ENCODE measurements at regions not wholly inside any gene's neighbourhood (a gene's known extent, or its start where the extent isn't known, plus 50 kb on each side); places are given as distances from the start of the nearest gene placed in this dataset.
"Not testable (repeated sequence)": the region's sequence is repeated elsewhere in the genome, so short reads cannot be mapped to it uniquely, and the experiment has no call there.

DNA sequence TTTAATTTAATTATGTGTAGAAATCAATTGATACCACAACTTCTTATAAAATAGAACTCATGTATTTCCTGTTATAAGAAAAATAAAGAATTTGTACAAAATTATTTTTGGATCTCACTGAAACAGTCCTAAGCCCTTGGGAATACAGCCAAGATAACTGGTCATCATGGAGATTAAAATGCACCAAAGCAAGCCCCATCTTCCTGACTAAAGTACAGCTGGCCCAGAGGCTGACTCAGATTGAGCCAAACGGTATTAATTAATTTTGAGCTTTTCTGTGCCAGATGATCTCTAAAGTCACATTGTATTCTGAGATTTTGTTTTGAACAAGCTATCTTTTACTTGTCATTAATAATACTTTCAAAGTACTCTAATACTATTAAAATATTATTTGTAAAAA is 978.5 kb downstream of the TBC1D32 start:
- DNase-seq (ENCODE audit: low read depth) = no peak

DNA sequence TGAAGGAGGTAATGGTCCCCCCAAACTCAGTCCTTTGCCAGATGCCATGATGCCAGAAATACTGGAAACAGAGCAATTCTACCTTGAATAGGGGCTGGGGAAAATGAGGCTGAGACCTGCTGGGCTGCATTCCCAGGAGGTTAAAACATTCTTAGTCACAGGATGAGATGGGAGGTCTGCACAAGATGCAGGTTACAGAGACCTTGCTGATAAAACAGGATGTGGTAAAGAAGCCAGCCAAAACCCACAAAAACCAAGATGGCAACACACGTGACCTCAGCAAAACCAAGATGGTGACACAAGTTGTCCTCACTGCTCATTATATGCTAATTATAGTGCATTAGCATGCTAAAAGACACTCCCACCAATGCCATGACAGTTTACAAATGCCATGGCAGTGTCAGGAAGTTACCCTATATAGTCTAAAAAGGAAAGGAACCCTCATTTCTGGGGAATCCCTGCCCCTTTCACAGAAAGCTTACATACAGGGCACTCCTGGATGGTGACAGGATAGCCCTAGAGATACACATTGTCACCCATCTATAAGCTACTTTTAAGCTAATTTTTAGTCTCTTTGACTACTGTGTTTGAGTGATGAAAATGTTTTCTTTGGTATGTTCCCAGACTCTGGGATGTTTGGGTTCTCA is 979.7 kb downstream of the TBC1D32 start:
- no peak for DNase-seq (ENCODE audit: low read depth)

DNA sequence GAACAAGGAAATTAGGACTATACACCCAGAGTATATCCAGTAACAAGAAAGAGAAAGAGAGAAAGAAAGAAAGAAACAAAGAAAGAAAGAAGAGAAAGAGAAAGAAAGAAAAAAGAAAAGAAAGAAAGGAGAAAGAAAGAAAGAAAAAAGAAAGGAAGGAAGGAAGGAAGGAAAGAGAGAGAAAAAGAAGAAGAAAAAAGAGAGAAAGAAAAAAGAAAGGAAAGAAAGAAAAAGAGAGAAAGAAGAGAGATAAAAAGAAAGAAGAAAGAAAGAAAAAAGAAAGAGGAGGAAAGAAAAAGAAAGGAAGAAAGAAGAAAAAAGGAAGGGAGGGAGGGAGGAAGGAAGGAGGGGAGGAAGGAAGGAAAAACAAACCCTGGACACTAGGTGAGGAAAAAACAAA is 981.8 kb downstream of the TBC1D32 start:
- DNase-seq (ENCODE audit: low read depth) = no peak

DNA sequence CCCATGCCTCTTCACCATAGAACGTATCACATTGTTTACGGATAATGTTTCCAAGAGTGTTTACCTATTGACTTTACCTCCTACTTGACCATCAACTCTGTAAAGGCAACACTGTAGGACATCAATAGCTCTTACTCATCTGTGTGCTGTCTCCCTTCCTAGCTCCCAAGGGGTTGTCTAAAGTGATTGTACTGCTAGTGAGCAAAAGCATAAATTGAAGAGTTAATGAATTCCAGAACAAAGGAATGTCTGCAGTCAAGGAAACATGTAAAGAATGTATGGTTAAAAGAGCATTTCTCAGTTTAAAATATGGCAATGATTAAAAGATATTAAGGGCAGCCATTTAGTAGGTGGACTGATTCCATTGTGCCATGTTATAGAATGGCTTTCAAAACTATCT is 985.4 kb downstream of the TBC1D32 start:
- DNase-seq (ENCODE audit: low read depth) = no peak

DNA sequence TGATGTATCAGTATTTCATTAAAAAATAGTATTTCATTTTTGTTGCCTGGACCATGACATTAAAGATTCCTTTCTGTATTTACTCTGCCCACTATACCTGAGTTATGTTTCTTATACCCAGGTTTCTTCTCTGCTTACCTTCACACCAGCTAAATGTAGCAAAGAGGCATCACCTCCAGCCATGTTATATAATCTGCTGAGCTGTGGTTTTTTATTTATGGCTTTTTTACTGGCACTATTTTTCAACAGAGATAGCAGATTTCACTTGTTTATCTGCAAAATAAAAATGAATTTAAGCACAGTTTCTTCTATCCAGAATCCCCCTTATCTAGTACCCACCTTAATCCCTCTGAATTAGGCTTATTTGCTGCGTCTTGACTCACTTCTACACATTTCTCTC is 979.0 kb upstream of the MAN1A1 start:
- DNase-seq (ENCODE audit: low read depth) = no peak

DNA sequence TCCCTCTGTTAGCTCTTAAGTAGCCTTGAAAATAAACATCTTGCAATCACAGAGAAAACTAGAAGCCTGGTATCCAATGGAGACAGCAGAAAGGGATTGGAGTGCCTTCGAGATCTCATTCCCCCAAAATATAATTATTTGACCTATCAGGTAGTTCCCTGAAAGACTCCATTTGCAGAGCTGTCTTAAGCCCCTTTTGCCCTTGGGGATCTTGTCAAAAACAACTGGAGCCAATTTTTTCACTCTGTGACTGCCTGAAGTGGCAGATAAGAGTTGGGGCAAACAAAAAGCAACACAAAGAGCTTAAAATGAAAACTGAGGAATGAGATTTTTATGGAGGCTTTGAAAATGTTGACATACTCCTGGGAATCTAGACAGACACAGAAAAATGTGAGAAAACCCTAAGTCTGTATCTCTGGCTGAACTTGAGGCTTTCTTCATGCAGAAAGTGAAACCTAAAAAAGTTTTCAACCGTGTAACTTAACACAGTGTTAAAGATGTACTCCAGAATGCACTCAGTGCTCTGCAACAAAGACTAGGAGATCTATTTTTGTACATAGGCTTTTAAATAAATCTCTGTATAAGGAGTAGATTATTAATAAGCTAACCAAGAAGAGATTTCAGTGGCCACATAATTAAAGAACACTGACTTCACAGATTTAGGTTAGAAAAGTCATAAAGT is 971.1 kb upstream of the MAN1A1 start:
- no peak for DNase-seq (ENCODE audit: low read depth)

DNA sequence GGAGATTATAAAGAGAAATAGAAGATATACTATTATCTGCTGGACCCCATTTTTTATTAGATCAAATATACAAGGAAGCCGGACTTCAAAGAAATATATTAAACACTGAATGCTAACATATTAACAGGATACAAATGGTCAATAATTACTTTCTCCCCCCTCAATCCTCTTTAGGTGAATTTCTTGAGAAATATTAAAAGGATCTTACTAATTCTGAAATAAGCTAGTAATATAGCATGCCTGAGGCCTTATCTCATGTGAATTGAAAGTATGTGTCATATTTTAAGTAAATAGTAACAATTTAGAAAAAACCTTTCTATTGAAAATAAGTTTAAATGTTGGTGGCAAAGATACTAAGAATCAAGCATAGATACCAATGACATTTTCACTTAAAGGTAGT is 954.7 kb upstream of the MAN1A1 start:
- DNase-seq (ENCODE audit: low read depth) = no peak

DNA sequence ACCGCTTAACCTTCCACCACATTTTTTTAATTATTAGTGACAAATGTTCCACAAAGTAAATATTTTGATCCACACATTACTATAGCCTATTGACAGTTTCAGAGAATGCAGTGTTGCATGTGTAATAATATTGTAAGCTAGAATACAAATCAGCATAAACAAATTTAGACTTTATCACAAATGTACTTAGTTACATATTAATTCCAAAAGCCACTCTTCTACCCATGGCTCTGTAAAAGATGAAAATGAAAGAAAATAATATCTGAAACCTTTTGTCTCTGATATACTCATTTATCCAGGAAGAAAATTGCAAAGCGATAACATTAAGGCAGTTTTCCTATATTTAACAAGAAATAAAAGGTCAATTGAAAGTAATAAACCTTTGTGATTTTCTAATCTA is 954.0 kb upstream of the MAN1A1 start:
- no peak for DNase-seq (ENCODE audit: low read depth)

DNA sequence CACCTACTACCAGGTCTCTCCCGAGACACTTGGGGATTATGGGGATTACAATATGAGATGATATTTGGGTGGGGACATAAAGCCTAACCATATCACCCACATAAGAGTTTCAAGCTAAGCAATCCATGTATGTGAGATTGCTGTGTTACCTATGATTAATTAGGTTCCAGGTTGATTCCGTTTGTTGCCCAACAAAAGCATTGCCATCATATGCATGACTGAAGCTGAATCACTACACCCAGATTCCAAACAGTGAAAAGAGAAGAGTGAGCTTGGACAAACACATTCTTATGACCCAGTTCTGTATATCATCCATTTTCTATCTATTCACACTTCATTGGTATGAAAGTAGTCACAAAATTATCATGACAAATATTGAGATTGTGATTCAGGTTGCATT is 952.5 kb upstream of the MAN1A1 start:
- DNase-seq (ENCODE audit: low read depth) = no peak

DNA sequence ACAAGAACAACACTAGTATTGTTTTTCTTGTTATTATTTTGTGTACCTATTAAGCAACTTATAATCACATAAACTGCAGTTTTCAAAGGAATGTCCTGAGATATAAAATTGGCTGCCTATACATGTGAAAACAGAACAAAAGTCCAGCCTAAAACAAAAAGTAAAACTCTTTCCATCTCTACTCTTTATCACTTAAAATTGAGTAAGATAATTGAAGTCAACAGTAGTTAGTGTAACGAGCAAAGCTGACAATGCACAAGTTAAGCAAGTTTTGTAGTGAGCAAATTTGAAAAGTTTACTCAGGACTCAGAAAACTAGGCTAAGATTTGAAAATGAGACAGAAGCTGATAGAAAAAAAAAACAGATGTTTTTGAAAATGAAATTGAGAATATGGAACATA is 941.4 kb upstream of the MAN1A1 start:
- DNase-seq (ENCODE audit: low read depth) = no peak

DNA sequence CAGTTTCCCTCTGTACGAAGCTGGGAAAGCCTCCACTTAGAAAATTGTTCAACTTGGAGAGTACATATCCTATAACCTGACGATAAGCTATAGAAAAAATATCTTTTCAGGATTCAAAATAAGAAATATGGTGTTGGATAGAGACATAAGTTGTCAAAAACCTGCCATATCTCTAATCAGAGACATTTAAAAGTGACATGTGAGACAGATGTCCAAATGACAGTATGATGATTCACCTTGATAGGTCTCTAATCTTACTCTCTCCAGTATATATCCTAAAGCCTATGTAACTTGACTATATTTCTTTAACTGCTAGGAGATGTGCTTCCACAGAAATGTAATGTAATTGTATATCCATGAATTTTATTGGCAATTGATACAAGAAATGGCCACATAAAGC is 932.4 kb upstream of the MAN1A1 start:
- DNase-seq (ENCODE audit: low read depth) = no peak

DNA sequence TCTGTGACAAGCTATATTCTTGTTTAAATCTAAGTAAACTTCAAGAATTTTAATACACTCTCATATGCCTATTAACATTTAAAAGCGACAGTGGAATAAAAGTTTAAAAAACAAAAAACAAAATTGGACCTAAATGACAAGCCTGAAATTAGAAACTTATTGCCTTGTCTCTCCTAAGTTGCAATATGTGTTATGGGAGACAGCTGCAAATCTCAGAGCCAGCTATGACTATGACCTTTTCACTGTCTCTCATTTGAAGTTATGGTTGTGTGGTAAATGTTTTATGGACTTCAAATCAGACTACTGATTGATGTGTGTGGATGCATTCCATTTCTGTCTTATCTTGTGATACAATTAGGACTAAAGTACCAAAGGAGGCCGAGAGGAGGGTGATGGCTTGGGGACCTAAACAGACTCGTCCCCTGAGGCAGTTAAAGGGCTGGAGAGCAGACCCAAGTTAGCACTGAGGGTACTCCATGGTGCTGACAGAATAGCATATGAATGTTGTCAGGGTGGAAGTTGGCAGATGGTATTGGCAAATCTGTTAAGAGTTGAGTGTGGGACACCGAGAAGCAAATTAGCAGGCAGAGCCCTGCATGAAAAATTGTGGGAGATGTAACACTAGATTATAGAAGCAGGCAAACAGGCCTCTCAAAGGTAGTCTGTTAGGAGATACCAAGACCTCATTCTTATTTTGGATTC is 930.1 kb upstream of the MAN1A1 start:
- DNase-seq (ENCODE audit: low read depth) = no peak

DNA sequence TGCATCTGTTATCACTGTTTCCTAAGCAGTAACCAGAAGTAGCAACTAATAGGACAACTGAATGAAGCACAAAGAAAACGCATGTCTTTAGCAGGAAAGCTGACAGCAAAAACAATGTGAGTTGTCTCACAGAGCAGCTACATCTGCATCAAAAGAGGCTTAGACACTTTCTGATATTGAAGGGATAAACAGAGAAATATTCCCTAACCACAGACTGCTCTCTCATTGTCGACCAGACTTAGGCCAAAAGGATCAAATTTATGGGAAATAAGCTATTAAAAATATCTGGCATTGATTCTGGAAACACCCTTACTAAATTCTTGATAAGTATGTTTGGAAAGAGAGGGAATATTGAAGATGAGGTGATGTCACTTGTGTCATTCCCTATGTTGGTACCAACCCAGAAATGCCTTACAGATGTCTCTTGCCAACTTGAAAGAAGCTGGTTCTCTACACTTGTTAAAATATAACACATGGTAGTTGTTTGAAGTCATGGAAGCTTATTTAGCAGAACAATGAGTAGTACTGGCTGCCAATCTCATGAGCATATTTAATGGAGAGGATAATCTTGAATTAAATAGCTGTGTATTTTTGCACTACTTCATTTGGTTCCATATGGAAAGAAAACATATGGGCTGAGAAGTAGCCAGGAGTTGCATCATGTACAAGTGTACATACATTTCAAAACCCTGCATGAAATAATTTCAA is 929.3 kb upstream of the MAN1A1 start:
- DNase-seq (ENCODE audit: low read depth) = no peak

DNA sequence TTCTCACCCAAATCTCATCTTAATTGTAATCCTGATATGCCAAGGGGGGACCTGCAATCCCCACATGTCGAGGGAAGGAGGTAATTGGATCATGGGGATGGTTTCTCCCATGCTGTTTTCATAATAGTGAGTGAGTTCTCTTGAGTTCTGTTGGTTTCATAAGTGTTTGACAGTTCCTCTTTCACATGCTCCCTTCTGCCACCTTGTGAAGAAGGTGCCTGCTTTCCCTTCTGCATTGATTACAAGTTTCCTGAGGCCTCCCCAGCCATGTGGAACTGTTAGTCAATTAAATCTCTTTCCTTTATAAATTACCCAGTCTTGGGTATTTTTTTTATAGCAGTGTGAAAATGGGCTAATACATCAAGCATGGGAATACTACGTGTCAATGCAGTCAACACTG is 925.0 kb upstream of the MAN1A1 start:
- DNase-seq (ENCODE audit: low read depth) = no peak

DNA sequence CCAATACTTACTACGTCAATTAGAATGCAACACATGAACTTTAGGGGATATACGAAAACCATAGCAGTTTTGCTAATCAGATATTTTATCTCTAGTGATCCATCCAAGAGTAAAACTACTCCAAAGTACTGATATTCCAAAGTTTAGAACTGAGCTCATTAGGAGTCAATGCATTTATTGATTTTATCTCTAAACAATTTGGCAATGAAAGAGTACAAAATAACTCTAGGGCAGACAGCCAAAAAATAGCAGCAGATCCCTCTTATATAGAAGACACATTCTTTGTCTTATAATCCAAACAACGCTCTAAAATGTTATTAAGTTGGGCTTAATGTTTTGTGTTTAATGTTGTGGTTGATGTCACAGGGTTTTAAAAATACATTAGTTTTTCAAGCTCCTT is 923.9 kb upstream of the MAN1A1 start:
- DNase-seq (ENCODE audit: low read depth) = no peak

DNA sequence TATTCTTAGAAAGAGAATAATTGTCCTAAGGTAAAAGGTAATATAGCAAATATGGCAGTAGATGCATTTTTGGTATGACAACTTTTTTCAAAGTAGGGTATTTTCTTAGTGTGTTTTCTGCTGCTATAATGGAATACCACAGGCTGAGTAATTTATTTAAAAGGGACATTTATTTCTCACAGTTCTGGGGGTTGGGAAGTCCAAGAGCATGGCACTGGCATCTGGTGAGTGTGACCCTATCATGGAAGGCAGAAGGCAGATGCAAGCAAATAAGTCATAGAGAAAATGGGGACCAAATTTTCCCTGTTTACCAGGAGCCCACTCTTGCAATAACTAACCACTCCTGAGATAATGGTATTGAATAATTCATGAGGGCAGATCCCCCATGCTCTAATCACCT is 922.5 kb upstream of the MAN1A1 start:
- no peak for DNase-seq (ENCODE audit: low read depth)

DNA sequence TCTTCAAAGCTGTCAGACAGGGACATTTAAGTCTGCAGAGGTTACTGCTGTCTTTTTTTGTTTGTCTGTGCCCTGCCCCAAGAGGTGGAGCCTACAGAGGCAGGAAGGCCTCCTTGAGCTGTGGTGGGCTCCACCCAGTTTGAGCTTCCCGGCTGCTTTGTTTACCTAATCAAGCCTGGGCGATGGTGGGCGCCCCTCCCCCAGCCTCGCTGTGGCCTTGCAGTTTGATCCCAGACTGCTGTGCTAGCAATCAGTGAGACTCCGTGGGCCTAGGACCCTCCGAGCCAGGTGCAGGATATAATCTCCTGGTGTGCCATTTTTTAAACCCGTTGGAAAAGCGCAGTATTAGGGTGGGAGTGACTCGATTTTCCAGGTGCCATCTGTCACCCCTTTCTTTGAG is 918.7 kb upstream of the MAN1A1 start:
- not testable (repeated sequence) for DNase-seq (ENCODE audit: low read depth)

DNA sequence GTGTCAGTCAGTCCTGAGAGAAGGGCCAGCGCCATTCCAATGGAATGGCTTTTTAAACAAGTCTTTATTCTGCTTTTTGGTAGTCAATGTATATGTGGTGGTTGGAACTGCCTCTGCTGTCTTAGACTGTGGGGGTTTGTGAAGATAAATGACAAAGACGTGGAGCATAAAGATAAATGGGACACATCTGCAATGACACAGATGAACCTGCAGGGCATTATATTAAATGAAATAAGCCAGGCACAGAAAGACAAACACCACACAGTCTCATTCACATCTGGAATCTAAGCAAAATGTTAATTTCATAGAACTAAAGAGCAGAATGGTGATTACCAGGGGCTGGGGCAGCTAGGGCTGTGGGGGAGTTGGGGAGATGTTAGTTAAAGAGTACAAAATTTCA is 912.8 kb upstream of the MAN1A1 start:
- DNase-seq (ENCODE audit: low read depth) = no peak

DNA sequence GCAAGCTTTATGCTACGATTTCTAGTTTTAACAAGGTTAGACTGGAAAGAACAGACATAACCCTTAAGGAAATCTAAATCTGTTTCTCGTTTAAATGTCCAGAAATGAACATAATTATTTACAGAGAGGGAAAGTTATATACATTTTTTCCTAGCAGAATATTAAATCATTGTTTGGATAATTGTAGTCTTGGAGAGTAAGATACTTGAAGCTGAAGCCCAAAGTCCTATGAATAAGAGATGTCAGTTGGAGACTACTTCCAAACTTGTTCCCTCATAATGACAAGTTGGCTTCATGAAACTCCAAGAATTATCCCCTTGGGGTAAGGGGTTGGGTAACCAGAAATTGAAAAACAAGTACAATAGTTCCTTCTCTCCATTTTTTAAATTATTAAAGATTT is 911.1 kb upstream of the MAN1A1 start:
- DNase-seq (ENCODE audit: low read depth) = no peak

DNA sequence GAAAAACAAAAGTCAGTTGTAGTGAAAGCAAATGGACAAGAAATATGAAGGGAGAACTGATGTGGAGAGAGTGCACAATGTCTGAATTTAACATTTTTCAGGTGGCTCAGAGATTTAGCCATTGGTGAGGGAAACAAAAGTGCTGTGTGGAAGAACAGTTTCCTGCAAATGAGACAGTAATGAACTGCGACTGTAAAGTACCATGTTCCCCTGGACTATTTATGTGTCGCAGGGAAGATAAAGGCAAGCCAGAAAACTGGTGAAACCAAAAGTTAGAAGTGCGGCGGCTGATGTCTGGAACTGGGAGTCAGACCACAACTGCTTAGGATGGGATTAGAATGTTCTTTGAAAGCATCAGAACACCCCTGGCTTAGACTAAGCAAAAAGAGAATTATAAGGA is 905.1 kb upstream of the MAN1A1 start:
- no peak for DNase-seq (ENCODE audit: low read depth)

DNA sequence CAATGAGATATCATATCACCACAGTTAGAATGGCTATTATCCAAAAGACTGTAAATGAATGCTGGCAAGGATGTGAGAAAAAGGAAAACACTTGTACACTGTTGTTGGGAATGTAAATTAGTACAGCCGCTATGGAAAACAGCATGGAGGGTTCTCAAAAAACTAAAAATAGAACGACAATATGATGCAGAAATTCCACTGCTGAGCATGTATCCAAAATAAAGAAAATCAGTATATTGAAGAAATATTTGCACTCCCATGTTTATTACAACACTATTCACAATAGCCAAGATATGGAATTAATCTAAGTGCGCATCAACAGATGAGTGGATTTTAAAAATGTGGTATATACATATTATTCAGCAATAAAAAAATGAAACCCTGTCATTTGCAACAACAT is 898.9 kb upstream of the MAN1A1 start:
- DNase-seq (ENCODE audit: low read depth) = no peak

DNA sequence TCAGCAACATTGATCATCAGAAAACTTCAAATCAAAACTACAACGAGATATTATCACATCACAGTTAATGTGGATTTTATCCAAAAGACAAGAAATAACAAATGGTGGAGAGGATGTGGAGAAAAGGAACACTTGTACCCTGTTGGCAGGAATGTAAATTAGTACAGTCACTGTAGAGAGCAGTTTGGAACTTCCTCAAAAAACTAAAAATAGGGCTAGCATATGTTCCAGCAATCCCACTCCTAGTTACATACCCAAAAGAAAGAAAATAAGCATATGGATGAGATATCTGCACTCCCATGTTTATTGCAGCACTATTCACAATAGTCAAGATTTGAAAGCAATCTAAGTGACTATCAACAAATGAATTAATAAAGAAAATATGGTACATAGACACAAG is 887.7 kb upstream of the MAN1A1 start:
- no peak for DNase-seq (ENCODE audit: low read depth)

DNA sequence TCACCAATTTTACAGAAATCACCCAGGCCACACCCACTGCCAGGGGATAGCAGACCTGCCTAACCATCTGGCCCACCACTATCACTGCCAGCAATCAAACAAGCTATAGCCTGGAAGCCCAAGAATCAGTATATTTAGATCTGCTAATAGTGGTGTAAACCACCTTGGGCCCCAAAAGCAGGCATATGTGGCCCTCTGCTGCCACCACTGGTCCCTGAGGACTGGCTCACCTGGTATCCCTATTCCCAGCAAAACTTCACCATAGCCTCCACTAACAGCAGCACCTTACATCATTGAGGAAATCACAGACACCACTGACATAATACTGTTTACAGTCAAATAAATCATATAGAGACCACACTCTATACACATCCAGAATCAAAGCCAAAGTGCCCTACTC is 880.4 kb upstream of the MAN1A1 start:
- no peak for DNase-seq (ENCODE audit: low read depth)

All from activated gamma-delta T cell treated with anti-CD3 and anti-CD28 coated beads, Interleukin-2, amount 50 U/mL, for 16 hours (primary cell).